GM21619 (cell line): ENCODE measurements at regions not wholly inside any gene's neighbourhood (a gene's known extent, or its start where the extent isn't known, plus 50 kb on each side); places are given as distances from the start of the nearest gene placed in this dataset.

Source experiments
- ATAC-seq: cut with Tn5 transposase; IDR thresholded peaks from one replicate; pipeline ENCODE4 v1.9.1; 2021; ENCODE audit not compliant: unreplicated experiment

- no peak for ATAC-seq
Observed at GRCh38 chr4:184575306-184575705, 73.9 kb downstream of the CASP3 start.

- no peak for ATAC-seq
Observed at GRCh38 chr4:184574861-184575260, 74.4 kb downstream of the CASP3 start.

- ATAC-seq = no peak
Observed at GRCh38 chr4:184573701-184574100, 75.5 kb downstream of the CASP3 start.

GRCh38 chr4:184568770-184569169, 80.5 kb downstream of the CASP3 start:
- ATAC-seq = no peak

GRCh38 chr4:184563621-184564020, 85.6 kb downstream of the CASP3 start:
- ATAC-seq = no peak

GRCh38 chr4:184558996-184559395, 84.6 kb upstream of the IRF2 start:
- ATAC-seq = no peak

- ATAC-seq = no peak
Observed at GRCh38 chr4:184553891-184554290, 79.5 kb upstream of the IRF2 start.

- no peak for ATAC-seq
Observed at GRCh38 chr4:184550476-184550875, 76.1 kb upstream of the IRF2 start.

- ATAC-seq = no peak
Observed at GRCh38 chr4:184548648-184549341, 74.4 kb upstream of the IRF2 start.

- ATAC-seq = no peak
Observed at GRCh38 chr4:184548316-184548647, 73.9 kb upstream of the IRF2 start.

GRCh38 chr4:184544788-184545409, 70.5 kb upstream of the IRF2 start:
- ATAC-seq = no peak

GRCh38 chr4:184541907-184542306, 67.6 kb upstream of the IRF2 start:
- no peak for ATAC-seq

GRCh38 chr4:184540307-184540706, 66.0 kb upstream of the IRF2 start:
- no peak for ATAC-seq

- ATAC-seq = peak; percentile 49
Observed at GRCh38 chr4:184538023-184538599, 63.8 kb upstream of the IRF2 start.

GRCh38 chr4:184537269-184538022, 63.1 kb upstream of the IRF2 start:
- ATAC-seq = peak; percentile 61

- ATAC-seq = no peak
Observed at GRCh38 chr4:184536881-184537248, 62.5 kb upstream of the IRF2 start.

- ATAC-seq = no peak
Observed at GRCh38 chr4:184536065-184536880, 61.9 kb upstream of the IRF2 start.

GRCh38 chr4:184534511-184535391, 60.4 kb upstream of the IRF2 start:
- ATAC-seq = peak; percentile 53

- ATAC-seq = no peak
Observed at GRCh38 chr4:184533908-184534307, 59.6 kb upstream of the IRF2 start.

- no peak for ATAC-seq
Observed at GRCh38 chr4:184531008-184531407, 56.7 kb upstream of the IRF2 start.
